ENCODE measurements at regions not wholly inside any gene's neighbourhood (a gene's known extent, or its start where the extent isn't known, plus 50 kb on each side); places are given as distances from the start of the nearest gene placed in this dataset.
"Not testable (repeated sequence)": the region's sequence is repeated elsewhere in the genome, so short reads cannot be mapped to it uniquely, and the experiment has no call there.

DNA sequence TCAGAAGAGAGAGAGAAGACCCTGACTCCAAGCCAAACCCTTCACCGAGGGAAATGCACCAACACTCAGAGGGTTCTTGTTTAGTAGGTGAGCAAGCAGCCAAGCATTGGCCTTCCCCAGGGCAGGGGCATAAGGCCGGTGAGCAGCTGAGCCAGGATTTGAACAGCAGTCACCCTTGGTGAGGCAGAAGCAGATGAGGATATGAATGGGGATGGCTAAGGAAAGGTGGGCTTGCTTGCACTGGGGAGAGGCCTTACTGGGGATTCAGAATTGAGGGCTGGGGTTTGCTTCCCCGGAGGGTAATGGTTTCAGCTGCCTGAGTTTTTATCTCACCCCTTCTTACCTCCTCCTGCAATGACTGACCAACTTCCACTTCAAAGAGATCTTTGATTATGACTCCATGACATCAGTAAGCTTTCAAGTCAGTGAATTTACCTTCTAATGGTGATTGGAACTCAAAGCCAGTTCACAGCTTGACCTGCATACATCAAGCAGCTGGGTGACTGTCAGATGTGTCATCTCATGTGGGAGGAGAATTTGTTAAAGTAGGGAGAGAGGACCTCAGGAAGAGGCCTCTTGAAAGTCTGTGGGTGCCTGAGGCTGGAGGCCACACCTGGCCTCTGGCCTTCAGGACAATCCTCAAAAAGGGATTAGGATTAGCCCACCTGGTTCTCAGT is 114.5 kb upstream of the PLGLB2 start:
- not testable (repeated sequence) for DNase-seq

DNA sequence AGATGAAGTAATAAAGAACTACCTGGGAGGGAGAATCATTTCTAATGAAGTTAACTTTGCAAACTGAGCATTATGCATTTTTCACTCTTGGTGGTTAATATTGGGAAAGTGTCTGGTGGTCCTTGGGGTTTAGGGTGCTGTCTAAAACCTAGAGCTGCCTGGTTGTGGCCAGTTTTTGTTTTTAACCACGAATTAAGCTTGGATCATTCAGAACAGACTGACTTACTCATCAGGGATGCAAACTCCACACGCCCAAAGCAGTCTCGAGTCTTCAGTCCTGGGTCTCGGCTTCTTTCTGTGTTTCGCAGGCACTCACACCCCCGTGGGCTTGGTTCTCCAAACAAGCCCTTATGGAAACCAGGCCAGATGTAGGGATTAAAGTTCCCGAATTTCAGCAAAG is 113.8 kb upstream of the PLGLB2 start:
- not testable (repeated sequence) for DNase-seq

DNA sequence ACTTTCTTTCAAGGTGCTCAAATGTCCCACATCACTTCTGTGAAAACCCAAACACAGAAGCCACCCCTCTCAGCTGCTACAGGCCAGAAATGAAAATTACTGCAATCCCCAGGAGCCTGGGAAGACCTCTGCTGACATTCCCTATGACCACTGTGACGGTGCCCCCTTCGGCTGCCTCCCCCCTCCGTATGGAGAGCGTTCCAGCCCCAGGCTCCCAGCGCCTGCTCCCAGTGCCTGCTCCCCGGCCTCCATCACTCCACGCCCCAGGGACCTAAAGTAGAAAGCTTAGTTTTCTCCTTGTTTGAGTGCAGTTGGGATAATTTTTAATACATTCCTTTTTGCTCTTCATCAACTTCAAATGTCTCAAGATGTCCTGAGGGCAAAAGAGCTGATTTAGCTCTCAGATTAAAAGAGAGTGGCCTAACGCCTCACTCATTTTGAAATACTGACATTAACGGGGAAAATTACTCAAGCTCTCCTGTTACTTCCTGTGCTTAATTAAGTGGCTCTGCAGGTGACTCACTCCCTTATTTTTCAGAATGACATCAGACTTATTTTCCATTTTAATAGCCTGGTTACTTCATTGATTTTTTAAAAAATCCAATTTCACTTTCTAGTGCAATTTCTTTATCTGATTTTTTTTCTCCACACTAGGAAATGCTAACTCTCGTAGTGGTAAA is 112.8 kb upstream of the PLGLB2 start:
- DNase-seq: not testable (repeated sequence)

DNA sequence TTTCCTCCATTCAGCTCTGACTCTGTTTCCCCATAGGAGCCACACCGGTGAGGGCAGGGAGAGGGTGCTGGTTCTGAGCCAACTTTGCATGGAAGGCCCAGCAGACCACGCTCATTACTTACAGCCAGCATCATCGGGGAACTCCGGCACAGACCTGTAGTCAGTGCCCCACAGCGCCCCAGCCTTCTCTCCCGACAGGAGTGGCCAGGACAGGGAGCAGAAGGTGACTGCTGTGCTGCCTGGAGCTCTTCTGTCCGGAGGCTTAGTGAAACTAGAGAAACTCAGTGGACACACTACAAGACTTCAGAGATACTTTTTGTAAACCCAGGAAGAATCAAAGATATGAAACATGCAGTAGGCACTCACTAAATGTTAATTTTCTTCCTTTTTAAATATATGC is 111.6 kb upstream of the PLGLB2 start:
- DNase-seq: not testable (repeated sequence)

DNA sequence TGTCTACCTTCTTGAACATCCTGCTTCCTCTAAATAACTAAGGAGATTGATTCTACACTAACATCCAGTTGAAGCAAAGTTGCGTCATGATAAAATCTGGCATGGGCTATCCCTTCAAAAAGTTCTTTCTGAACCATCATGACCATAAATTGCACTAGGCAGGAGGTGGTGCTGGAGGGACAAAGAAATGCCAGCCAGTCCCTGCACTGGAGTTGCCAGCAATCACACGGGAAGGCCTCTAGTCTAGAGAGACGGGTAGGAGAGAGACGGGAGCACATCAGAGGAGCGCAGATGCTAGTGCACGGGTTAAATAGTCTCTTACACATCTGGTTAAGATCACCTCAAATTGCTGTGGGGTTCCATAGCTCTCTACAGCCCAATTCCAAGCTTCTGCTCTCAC is 111.2 kb upstream of the PLGLB2 start:
- DNase-seq: not testable (repeated sequence)

DNA sequence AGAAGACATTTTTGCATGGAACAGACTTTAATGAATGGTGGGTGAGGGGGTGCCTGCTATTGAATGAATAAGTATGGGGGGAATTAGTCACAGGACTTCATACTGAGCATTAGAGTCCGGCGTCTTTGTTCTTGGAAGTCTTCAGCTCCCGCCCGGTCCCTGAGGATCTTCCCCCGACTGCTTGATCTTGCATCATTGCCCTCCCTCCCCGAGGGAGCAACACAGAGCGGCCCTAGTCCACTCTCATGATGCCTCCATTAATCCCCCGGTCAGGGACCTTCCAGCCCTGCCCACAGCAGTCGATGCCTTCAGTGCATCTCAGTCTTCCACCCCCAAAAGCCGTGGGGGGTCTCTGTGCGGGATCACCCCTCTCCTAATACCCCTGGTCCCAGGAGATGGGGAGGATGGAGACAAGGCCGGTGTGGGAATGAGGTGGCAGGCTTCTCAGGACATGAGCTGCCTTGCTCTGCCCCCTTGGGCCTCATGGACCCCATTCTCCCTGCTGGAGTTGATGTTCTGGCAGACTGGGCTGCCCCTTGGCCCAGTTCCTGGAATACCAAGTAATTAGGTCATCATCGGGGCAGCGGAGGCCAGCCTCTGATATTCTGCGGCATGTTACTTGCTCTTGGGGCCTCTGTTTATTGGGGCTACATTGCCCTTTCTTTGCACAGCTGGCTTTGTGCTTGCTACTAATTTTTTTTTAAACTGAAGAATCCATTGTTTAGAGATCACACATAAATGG is 110.5 kb upstream of the PLGLB2 start:
- not testable (repeated sequence) for DNase-seq

DNA sequence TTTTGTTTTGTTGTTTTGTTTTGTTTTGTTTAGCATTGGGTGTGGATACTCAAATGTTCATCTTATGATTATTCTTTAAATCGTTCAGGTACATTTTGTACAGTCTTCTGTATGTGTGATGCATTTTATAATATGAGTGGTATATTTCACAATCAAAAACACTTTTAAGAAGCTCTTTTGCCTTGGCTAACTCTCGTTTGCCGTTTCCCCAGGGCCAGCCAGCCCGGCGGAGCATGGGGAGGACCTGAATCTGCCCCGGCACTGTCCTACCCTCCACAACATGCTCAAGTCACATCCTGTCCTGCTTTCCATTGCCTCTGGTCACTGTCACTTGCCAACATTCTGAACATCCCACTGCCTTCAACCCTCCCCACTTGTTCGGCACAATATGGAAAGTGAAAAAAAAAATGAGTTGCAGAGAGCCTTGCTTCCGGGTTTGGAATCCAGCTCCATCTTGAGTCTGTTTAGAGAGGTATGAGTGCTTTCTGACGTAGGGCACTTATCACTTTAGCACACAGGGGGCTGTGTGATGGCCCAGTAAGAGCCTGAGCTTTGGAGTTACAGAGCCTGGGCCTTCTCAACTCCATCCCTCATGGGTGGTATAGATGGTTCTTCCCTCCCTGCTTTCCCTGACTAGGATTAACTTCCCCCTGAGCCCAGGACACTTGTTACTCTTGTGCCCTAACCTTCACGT is 109.6 kb upstream of the PLGLB2 start:
- DNase-seq: not testable (repeated sequence)

DNA sequence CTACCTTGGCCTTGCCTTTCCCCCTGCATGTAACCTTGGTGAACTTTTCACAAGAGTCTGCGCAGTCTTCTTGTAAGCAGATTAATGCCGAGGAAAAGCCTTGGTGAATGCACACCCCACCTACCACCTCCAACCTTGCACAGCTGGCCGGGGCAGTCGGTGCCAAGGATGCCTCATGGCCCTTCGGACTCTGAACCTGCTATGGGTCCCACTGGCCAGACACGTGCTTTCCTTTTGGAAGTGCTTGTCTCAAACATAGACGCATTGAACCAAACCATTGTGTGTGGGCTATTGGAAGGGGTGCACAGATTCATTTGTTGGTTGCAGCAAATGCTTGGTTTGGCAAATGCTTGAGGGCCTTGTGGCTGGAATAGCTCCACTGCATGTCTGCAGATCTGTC is 109.0 kb upstream of the PLGLB2 start:
- DNase-seq: not testable (repeated sequence)

DNA sequence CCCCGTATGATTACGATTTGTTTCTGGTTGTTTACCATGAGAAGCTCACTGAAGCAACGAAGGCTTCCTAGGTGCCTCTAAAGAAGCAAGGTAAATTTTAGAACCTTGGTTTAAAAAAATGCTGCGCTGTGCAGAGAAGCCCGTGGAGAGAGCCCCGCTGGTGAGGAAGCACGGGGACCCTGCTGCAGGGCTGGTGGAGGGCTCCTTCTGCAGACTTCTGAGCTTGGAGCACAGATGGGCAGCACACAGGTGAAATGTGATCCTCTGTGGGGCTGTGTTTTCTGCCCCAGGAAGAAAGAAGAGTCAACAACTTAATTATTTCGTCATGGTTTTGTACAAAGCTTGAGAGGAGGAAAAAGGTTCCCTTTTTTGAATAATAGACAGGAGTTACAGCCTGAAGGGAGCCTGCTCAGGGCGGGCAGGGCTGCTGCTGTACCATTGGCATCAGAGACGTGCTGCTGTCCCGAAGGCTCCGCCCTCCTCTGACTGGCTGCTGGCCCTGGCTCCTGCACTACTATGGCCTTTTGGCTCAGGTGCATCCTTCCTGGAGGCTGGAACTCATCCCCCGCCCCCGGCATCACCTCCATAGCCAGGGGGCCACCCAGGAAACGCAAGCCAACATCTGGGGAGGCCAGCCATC is 108.0 kb upstream of the PLGLB2 start:
- DNase-seq: not testable (repeated sequence)

DNA sequence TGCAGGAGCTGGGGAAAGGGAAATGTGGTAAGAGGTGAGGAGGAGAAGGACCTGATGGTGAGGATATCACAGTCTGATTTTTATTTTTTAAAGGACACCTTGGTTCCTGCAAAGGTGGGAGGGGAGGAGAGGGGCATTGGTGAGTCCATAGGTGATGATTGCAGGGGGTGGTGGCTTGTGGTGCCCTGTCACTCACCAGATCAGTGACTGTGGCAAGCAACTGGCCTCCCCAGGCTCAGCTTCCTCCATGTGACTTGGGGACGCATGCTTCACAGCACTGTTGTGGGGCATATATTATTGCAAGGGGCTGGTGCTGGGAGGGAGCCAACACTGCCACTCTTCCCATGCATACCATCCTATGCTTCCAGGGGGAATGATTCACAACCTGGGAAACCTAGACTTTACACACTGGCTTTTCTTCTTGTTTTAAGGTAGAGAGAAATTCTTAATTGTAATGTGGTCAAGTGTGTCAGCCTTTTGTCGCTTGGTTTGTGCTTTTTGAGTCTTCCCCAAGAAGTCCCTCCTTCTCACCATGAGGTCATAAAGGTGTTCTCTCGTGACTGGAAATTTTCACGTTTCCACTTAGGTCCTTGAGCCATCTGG is 106.8 kb upstream of the PLGLB2 start:
- DNase-seq: not testable (repeated sequence)

DNA sequence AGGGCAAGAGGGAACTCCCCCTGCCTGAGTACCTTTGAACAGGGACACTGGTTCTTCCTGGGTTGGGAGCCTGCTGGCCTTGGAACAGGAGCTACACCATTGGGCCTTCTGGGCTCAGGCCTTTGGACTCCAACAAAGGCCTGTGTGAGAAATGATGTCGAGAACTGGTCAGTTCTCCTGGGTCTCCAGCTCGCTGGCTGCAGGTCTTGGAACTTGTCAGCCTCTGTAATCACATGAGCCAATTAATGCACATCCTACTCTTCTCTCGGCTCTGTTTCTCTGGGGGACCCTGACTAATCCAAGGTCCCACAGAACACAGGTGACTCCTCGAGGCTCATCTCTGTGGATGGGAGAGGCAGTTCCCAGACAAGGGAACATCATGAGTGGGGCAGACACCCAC is 104.7 kb upstream of the PLGLB2 start:
- not testable (repeated sequence) for DNase-seq

DNA sequence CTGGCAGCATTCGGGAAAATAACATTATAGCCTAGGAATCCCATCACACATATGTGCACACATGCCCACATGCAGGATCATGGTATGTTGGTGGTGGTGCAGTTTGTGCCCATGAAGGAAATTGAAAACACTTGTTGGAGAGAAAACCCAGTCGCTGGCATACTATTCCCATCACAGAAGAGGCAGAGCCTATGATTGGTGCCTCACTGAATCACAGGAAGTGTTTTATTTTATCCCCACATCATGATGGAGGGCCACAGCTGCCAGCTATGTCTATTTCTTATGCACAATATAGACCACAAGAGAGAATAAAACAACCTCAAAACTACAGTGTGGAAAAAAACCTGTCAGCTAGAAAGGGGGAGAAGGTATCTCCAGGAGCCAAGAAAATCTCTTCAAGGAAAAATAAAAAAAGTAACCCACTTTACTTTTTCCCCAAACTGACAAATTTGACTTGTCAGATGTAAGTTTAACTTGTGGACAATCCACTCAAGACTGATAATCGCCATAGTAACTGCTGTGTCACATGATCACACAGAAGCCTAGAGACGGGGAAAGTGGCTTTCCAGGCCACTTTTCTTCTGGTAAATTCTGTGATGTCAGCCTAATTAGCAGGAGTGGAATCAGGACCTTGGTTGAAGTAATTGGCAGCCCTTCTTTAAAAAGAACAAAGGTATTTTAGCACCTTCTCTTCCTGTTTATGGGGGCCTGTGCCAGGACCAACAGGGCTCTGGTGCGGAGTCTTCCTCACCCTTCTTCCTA is 100.0 kb upstream of the PLGLB2 start:
- not testable (repeated sequence) for DNase-seq

DNA sequence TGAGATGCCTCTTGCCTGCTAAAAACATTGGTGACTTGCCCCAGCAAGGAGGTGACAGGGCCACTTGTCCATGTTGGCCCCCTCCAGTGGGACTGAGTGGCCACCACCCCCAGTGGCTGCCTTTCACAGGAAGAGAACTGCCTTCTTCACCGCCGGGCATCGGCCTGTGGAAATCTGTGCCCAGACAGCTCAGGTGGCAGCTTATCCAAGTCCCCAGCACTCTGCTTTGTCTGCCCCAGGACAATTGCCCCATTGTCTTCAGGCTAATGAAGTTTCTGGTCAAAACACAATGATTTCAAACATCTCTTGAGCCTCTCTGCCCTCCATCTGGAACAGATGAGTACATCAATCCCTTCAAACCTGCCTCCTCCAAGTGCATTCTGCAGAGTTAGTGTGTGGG is 99.1 kb upstream of the PLGLB2 start:
- DNase-seq: not testable (repeated sequence)

DNA sequence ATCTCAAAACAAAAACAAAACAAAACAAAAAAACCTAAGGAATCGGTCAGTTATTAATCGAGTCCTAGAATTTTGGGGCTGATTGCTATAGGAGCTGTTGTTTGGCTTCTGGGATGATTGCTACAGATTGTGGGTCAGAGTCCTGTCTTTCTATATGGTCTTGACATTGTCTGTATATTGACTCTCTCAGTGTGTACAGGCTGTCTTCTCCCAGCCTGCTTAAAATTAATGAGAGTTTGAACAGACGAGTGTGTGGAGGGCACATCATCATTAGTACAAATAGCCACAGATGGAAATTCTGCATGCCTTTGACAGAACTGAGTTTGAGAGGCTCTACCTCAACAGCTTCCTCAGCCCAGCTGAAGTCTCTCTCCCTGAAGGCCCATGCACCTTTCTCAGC is 98.0 kb upstream of the PLGLB2 start:
- not testable (repeated sequence) for DNase-seq

DNA sequence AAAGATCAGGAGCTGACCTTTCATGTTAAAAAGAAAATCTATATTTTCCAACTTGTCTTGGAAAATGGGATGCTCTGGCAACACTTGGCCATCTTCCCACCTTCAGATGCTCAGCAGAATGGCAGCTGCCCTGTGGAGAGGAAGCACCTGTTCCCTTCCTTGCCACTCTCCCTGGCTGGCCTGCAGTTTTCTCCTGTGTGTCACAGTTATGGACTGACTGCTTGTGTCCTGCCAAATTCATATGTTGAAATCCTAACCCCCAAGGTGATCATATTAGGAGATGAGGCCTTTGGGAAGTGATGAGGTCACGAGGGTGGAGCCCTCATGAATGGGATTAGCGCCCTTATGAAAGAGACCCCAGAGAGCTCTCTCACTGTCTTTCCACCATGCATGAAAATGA is 97.0 kb upstream of the PLGLB2 start:
- not testable (repeated sequence) for DNase-seq

DNA sequence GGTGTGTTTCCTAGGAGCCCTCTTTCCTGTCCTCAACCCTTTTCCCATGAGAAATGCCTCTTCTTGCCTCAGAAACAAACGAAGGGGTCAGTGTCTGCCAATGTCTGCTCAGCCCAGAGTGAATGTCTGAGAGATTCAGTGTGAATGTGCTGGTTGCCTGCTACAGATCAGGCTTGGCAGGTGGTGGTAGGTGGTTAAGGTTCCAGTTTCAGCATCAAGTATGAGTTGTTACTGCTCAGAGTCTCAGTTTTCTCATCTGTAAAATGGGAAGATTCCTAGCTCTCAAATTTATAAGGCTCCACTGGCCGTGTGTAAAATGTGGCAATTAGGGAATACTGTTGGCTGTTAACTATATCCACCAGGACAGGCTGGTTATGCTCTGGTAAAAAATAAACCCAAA is 96.3 kb upstream of the PLGLB2 start:
- not testable (repeated sequence) for DNase-seq

DNA sequence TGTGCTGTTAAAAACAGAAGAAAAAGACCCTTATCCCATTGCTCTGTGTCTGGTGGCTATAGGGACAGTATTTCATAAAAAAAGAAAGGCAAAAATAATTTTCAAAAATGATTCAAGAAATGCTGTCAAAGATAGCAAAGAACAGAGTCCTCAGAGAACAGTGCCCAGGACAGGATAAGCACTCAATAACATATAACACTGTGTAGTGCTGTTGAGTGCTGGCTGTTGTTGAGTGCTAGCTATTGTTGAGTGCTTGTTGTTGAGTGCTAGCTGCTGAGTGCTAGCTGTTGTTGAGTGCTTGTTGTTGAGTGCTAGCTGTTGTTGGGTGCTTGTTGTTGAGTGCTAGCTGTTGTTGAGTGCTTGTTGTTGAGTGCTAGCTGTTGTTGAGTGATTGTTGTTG is 94.5 kb upstream of the PLGLB2 start:
- not testable (repeated sequence) for DNase-seq

DNA sequence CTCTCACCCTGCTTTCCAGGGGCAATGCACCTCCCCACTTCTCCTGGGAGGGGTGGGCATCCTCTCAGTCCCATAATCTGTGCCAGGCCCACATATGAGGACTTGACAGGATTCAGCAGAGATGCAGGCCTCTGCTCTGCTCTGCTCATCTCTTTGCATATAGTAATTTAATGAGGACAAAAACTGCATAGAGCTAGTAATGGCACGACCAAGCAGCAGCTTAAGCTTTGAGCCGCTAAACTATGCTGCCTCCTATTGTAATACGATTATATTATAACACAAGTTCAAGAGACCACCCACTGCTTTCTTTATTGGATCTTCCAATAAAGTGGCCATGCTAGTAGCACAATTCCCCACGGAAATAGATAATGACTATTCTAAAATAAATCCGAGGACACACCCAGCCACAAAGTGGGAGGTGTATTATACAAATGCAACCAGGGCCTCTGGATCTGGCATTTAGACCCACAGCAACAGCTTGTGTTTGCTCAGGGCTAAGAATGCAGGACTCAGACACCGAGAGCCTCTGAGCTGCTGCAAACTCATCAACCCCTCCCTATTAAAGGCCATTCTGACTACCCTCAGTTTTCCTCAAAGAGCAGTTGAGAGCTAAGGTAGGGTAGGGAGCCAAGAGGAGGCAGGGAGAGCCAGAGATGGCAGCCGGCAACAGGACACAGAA is 93.6 kb upstream of the PLGLB2 start:
- DNase-seq: not testable (repeated sequence)

DNA sequence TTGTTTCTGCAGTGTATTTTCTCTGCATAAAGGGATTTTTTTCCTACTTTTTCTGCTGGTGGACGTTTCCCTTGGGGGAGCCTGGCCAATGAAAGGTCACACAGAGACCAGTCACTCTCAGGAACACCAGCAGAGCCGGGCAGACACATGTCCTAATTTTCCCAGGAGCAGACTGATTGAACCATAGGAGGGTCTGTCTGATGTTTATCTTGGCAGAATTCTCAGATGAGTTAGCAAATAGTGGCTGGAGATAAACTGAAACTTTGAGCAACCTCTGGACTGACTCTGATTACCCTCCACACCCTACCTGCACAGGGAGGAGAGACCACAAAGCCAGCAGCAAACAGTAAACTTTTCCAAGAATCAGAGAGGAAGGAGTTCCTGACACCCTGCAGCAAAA is 90.0 kb upstream of the PLGLB2 start:
- DNase-seq: not testable (repeated sequence)

DNA sequence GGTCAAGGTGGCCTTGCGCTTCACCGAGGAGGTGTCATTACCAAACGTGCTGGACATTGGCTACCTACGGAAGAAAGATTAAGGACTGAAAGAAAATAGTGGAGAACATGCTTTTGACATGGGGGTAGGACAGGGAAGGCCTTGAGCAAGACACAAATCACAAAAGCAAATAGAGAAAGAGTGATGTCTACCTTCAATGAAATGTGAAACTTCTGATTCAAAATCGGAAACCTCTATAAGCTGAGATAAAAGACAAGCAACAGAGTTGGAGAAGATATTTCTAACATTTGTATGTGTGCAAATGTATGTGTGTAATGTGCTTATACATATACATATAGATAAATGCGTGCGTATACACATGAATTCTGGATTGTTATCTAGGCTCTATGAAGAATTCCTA is 89.5 kb upstream of the PLGLB2 start:
- DNase-seq: not testable (repeated sequence)

DNA sequence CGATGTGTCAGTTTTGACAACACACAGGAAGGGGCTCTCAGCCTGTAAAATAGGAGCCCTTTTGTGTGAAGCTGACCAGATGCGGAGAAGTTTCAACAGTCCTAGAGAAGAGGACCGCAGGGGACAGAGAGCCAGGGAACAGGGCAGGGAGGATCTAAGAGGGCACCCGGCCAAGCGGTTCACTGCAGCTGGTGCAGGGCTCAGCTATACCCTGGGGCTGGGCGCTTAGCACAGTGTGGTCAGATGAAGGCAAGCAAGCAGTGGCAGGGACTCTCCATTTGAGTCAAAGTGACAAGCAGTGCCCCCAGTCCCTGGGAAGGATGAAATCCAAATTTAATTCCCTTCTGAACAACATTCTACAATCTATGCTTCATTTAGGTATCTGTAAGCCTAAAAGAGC is 88.9 kb upstream of the PLGLB2 start:
- DNase-seq: not testable (repeated sequence)
